Caco-2 (cell line): ENCODE measurements at regions not wholly inside any gene's neighbourhood (a gene's known extent, or its start where the extent isn't known, plus 50 kb on each side); places are given as distances from the start of the nearest gene placed in this dataset.

Source experiments
- BruUV-seq: library from RNA; stranded (reverse); fragments of 400-500 nt; replicated peaks from 2 replicates; lab custom pipeline; 2021; lab: Mats Ljungman, UMichigan
- CTCF ChIA-PET: fragments of 300-600 bp; sonication (Branson Sonifier 250); formaldehyde crosslinking; loops from one replicate; lab custom pipeline; 2022; ENCODE audit warnings: antibody characterized with exemption; lab: Charles Lee
- POLR2A ChIA-PET: fragments of 300-600 bp; sonication (Branson Sonifier 250); formaldehyde crosslinking; loops from one replicate; lab custom pipeline; 2022; ENCODE audit warnings: antibody characterized with exemption; lab: Charles Lee
- DNase-seq, 2 experiments: peaks; one replicate each; pipeline versions ENCODE4 v3.0.0 to v3.0.0-alpha.2; 2020 to 2022
- H3K27me3 ChIP-seq: replicated peaks from 2 replicates; pipeline ENCODE4 v1.6.0; 2011; ENCODE audit warnings: low read length; ENCODE audit not compliant: control insufficient read depth, insufficient read depth
- H3K36me3 ChIP-seq: 2 replicates; pipeline ENCODE4 v1.5.1; 2011; ENCODE audit warnings: low read length; ENCODE audit not compliant: control insufficient read depth, insufficient read depth
- H3K4me1 ChIP-seq: fragments of 250-450 bp; sonication (Bioruptor Pico); 2 replicates; pipeline ENCODE4 v1.5.1; 2020; ENCODE audit warnings: mild to moderate bottlenecking
- H3K4me3 ChIP-seq: 2 replicates; pipeline ENCODE4 v1.5.1; 2011; ENCODE audit warnings: low read depth, mild to moderate bottlenecking, control low read depth, low read length
- H3K9me3 ChIP-seq: fragments of 250-450 bp; sonication (Bioruptor Pico); 2 replicates; pipeline ENCODE4 v1.5.1; 2020; ENCODE audit warnings: mild to moderate bottlenecking, moderate library complexity
- H3K27ac Mint-ChIP-seq: one replicate; pipeline ENCODE4 v1.8.0; 2022; ENCODE audit warnings: mixed read lengths; ENCODE audit not compliant: unreplicated experiment
- H3K27me3 Mint-ChIP-seq: one replicate; pipeline ENCODE4 v1.8.0; 2022; ENCODE audit warnings: mixed read lengths; ENCODE audit not compliant: insufficient read depth, unreplicated experiment
- H3K36me3 Mint-ChIP-seq: one replicate; pipeline ENCODE4 v1.8.0; 2022; ENCODE audit warnings: mild to moderate bottlenecking, mixed read lengths; ENCODE audit not compliant: insufficient read depth, unreplicated experiment
- H3K4me1 Mint-ChIP-seq: one replicate; pipeline ENCODE4 v1.8.0; 2022; ENCODE audit warnings: low read depth, mixed read lengths; ENCODE audit not compliant: unreplicated experiment
- H3K4me3 Mint-ChIP-seq: one replicate; pipeline ENCODE4 v1.8.0; 2022; ENCODE audit warnings: mild to moderate bottlenecking, moderate library complexity, mixed read lengths; ENCODE audit not compliant: unreplicated experiment
- H3K9me3 Mint-ChIP-seq: one replicate; pipeline ENCODE4 v1.8.0; 2022; ENCODE audit warnings: mixed read lengths; ENCODE audit not compliant: unreplicated experiment
- CTCF ChIP-seq, 2 experiments: fragments of 200-600 bp in 1 of 2; IDR thresholded peaks; 1 replicate in 1 of 2; 2 replicates in 1 of 2; pipeline versions ENCODE4 v1.5.1 to v1.8.0; 2011 to 2022; ENCODE audit warnings: antibody characterized with exemption in 1 of 2, control low read depth in 1 of 2, inconsistent platforms in 1 of 2, low read depth in 1 of 2, low read length in 1 of 2, mild to moderate bottlenecking in 1 of 2, moderate library complexity in 1 of 2; ENCODE audit not compliant: insufficient read depth in 1 of 2, severe bottlenecking in 1 of 2, unreplicated experiment in 1 of 2
- intact Hi-C: fragments of 100-400 bp; cut with micrococcal nuclease; formaldehyde crosslinking; loops from one replicate; pipeline ENCODE4 v1.10.0; 2022; ENCODE audit not compliant: unreplicated experiment

GRCh38 chr2:238655974-238656722, 191.7 kb upstream of the TWIST2 start:
- ChIA-PET POLR2A (no interaction called here), CTCF (no interaction called here)

GRCh38 chr2:238657132-238658053, 190.5 kb upstream of the TWIST2 start:
- no peaks in the 10 kb centered on the region for H3K9me3 ChIP-seq
- DNase-seq = no peak
- no peaks in the 10 kb centered on the region for H3K27me3 ChIP-seq
- H3K36me3 Mint-ChIP-seq = no peaks in the 10 kb centered on the region
- no peak for TF ChIP-seq CTCF (IDR thresholded peaks at IDR 0.05; ENCODE audit: insufficient read depth in 1 of 2, low read depth in 1 of 2, low read length in 1 of 2, severe bottlenecking in 1 of 2, unreplicated experiment in 1 of 2)
- H3K27ac Mint-ChIP-seq = no peak overlapping the region
- H3K27me3 Mint-ChIP-seq = no peaks in the 10 kb centered on the region
- H3K4me1 Mint-ChIP-seq = peaks cover 6% of the 10 kb centered on the region
- H3K9me3 Mint-ChIP-seq = no peaks in the 10 kb centered on the region
- intact Hi-C loops = no loop called here
- no peak overlapping the region for H3K4me3 ChIP-seq
- POLR2A ChIA-PET = no interaction called here
- H3K4me3 Mint-ChIP-seq = no peak overlapping the region
- 0 out of 2 replicates have a peak, but pooled peaks cover 4% of the 10 kb centered on the region for H3K4me1 ChIP-seq
- CTCF ChIA-PET = no interaction called here
- H3K36me3 ChIP-seq = no peaks in the 10 kb centered on the region
- BruUV-seq = no TSS peak

More at GRCh38 chr2:238655974-238656722, 191.7 kb upstream of the TWIST2 start:
- Mint-ChIP-seq H3K36me3 (no peaks in the 10 kb centered on the region), H3K4me1 (peaks cover 6% of the 10 kb centered on the region), H3K27me3 (no peaks in the 10 kb centered on the region), H3K4me3 (no peak overlapping the region), H3K9me3 (no peaks in the 10 kb centered on the region), H3K27ac (no peak overlapping the region)
- no peaks in the 10 kb centered on the region for H3K27me3 ChIP-seq
- intact Hi-C loops = no loop called here
- H3K4me3 ChIP-seq = no peak overlapping the region
- no peaks in the 10 kb centered on the region for H3K36me3 ChIP-seq
- H3K4me1 ChIP-seq = 0 out of 2 replicates have a peak, but pooled peaks cover 4% of the 10 kb centered on the region
- no TSS peak for BruUV-seq
- no peak for DNase-seq
- no peak for TF ChIP-seq CTCF (IDR thresholded peaks at IDR 0.05; ENCODE audit: insufficient read depth in 1 of 2, low read depth in 1 of 2, low read length in 1 of 2, severe bottlenecking in 1 of 2, unreplicated experiment in 1 of 2)
- no peaks in the 10 kb centered on the region for H3K9me3 ChIP-seq

- TF ChIP-seq CTCF (IDR thresholded peaks at IDR 0.05; ENCODE audit: insufficient read depth in 1 of 2, low read depth in 1 of 2, low read length in 1 of 2, severe bottlenecking in 1 of 2, unreplicated experiment in 1 of 2) = no peak
- Mint-ChIP-seq H3K27me3 (no peaks in the 10 kb centered on the region), H3K9me3 (no peaks in the 10 kb centered on the region), H3K36me3 (no peaks in the 10 kb centered on the region), H3K4me1 (peaks cover 4% of the 10 kb centered on the region), H3K27ac (no peak overlapping the region), H3K4me3 (no peak overlapping the region)
- no TSS peak for BruUV-seq
- Histone ChIP-seq H3K9me3 (no peaks in the 10 kb centered on the region), H3K4me1 (0 out of 2 replicates have a peak, but pooled peaks cover 4% of the 10 kb centered on the region), H3K27me3 (no peaks in the 10 kb centered on the region), H3K4me3 (no peak overlapping the region), H3K36me3 (no peaks in the 10 kb centered on the region)
- DNase-seq = no peak
- ChIA-PET CTCF (no interaction called here), POLR2A (no interaction called here)
- intact Hi-C loops = no loop called here
Measured at GRCh38 chr2:238658054-238658407, 189.9 kb upstream of the TWIST2 start.
